ENCODE measurements at regions not wholly inside any gene's neighbourhood (a gene's known extent, or its start where the extent isn't known, plus 50 kb on each side); places are given as distances from the start of the nearest gene placed in this dataset.
"Not testable (repeated sequence)": the region's sequence is repeated elsewhere in the genome, so short reads cannot be mapped to it uniquely, and the experiment has no call there.

- intact Hi-C loops (cut with DNase I), result no loop called here
- DNase-seq (ENCODE audit: missing footprints) (no peak), ATAC-seq (no peak)
Measured at GRCh38 chr9:110028271-110028670, 179.7 kb downstream of the C9orf152 start.

GRCh38 chr9:110028676-110029075 is 179.3 kb downstream of the C9orf152 start:
- ATAC-seq (no peak), DNase-seq (ENCODE audit: missing footprints) (no peak)
- intact Hi-C loops (cut with DNase I), result no loop called here

GRCh38 chr9:110029429-110029955 is 178.5 kb downstream of the C9orf152 start:
- no peak for DNase-seq (ENCODE audit: missing footprints)
- intact Hi-C loops (cut with DNase I), result no loop called here

GRCh38 chr9:110029956-110030480 is 177.9 kb downstream of the C9orf152 start:
- intact Hi-C loops (cut with DNase I), result loop anchor here (5.0 kb wide), 1 partner anchor 108 kb away; no protein-coding TSS in a partner anchor
- ATAC-seq (no peak), DNase-seq (ENCODE audit: missing footprints) (no peak)

More at GRCh38 chr9:110029429-110029955, 178.5 kb downstream of the C9orf152 start:
- peak; percentile 71 for ATAC-seq

- ATAC-seq, result no peak
- intact Hi-C loops (cut with DNase I), result loop anchor here (5.0 kb wide), 1 partner anchor 108 kb away; no protein-coding TSS in a partner anchor
- DNase-seq (ENCODE audit: missing footprints), result no peak
Measured at GRCh38 chr9:110030632-110031031, 177.3 kb downstream of the C9orf152 start.

GRCh38 chr9:110031511-110032173 is 176.3 kb downstream of the C9orf152 start:
- no peak for ATAC-seq
- intact Hi-C loops (cut with DNase I), result loop anchor here (5.0 kb wide), 1 partner anchor 109 kb away; no protein-coding TSS in a partner anchor

GRCh38 chr9:110032532-110032931 is 175.4 kb downstream of the C9orf152 start:
- ATAC-seq; DNase-seq (ENCODE audit: missing footprints): not testable (repeated sequence)
- intact Hi-C loops (cut with DNase I), result loop anchor here (5.0 kb wide), 1 partner anchor 110 kb away; no protein-coding TSS in a partner anchor

More at GRCh38 chr9:110031511-110032173, 176.3 kb downstream of the C9orf152 start:
- DNase-seq (ENCODE audit: missing footprints), result no peak

- no peak for ATAC-seq
- DNase-seq (ENCODE audit: missing footprints), result no peak
- intact Hi-C loops (cut with DNase I), result loop anchor here (5.0 kb wide), 1 partner anchor 112 kb away; no protein-coding TSS in a partner anchor
Measured at GRCh38 chr9:110033869-110034268, 174.1 kb downstream of the C9orf152 start.

- ATAC-seq (peak; percentile 85), DNase-seq (ENCODE audit: missing footprints) (no peak)
- intact Hi-C loops (cut with DNase I), result no loop called here
Measured at GRCh38 chr9:110036286-110036685, 171.7 kb downstream of the C9orf152 start.

- intact Hi-C loops (cut with DNase I), result no loop called here
- no peak for DNase-seq (ENCODE audit: missing footprints)
- peak; percentile 27 for ATAC-seq
Measured at GRCh38 chr9:110040788-110041187, 167.2 kb downstream of the C9orf152 start.

- DNase-seq (ENCODE audit: missing footprints), result no peak
- intact Hi-C loops (cut with DNase I), result no loop called here
- no peak for ATAC-seq
Measured at GRCh38 chr9:110041452-110041851, 166.5 kb downstream of the C9orf152 start.

GRCh38 chr9:110047232-110047954 is 160.6 kb downstream of the C9orf152 start:
- no peak for ATAC-seq
- DNase-seq (ENCODE audit: missing footprints), result no peak
- intact Hi-C loops (cut with DNase I), result loop anchor here (5.0 kb wide), 1 partner anchor 80 kb away; no protein-coding TSS in a partner anchor

GRCh38 chr9:110047955-110048402 is 160.0 kb downstream of the C9orf152 start:
- intact Hi-C loops (cut with DNase I), result loop anchor here (2.0 to 5.0 kb wide), 2 partner anchors 81 to 141 kb away; no protein-coding TSS in a partner anchor
- ATAC-seq, result peak; percentile 30
- DNase-seq (ENCODE audit: missing footprints), result no peak

- intact Hi-C loops (cut with DNase I), result loop anchor here (2.0 to 5.0 kb wide), 2 partner anchors 81 to 142 kb away; no protein-coding TSS in a partner anchor
- peak; percentile 91 for DNase-seq (ENCODE audit: missing footprints)
Measured at GRCh38 chr9:110048403-110048975, 159.5 kb downstream of the C9orf152 start.

GRCh38 chr9:110048976-110049698 is 158.8 kb downstream of the C9orf152 start:
- intact Hi-C loops (cut with DNase I), result loop anchor here (2.0 to 5.0 kb wide), 2 partner anchors 82 to 142 kb away; no protein-coding TSS in a partner anchor
- peak; percentile 33 for ATAC-seq
- no peak for DNase-seq (ENCODE audit: missing footprints)

More at GRCh38 chr9:110048403-110048975, 159.5 kb downstream of the C9orf152 start:
- peak; percentile 96 for ATAC-seq

- ATAC-seq, result peak; percentile 53
- intact Hi-C loops (cut with DNase I), result loop anchor here (2.0 to 5.0 kb wide), 2 partner anchors 83 to 143 kb away; no protein-coding TSS in a partner anchor
Measured at GRCh38 chr9:110049699-110050450, 158.1 kb downstream of the C9orf152 start.

GRCh38 chr9:110050925-110051355 is 157.0 kb downstream of the C9orf152 start:
- intact Hi-C loops (cut with DNase I), result no loop called here
- DNase-seq (ENCODE audit: missing footprints) (no peak), ATAC-seq (no peak)

More at GRCh38 chr9:110049699-110050450, 158.1 kb downstream of the C9orf152 start:
- DNase-seq (ENCODE audit: missing footprints), result peak; percentile 72

All from Right ventricle myocardium inferior (tissue), 1 donor.